GM20000 (cell line): ENCODE measurements at regions not wholly inside any gene's neighbourhood (a gene's known extent, or its start where the extent isn't known, plus 50 kb on each side); places are given as distances from the start of the nearest gene placed in this dataset.

Experiments
- DNase-seq: peaks from one replicate; pipeline ENCODE4 v3.0.0; 2012; ENCODE audit warnings: low spot score
- TF ChIP-seq, protein P1 (sequence below): IDR thresholded peaks from 2 replicates; pipeline ENCODE4 v1.5.1; 2012; ENCODE audit warnings: mild to moderate bottlenecking, control low read depth; ENCODE audit errors: extremely low read depth, missing control alignments

GRCh38 chr18:41768467-41768866, 186.6 kb upstream of the PIK3C3 start:
- TF ChIP-seq, protein P1, sequence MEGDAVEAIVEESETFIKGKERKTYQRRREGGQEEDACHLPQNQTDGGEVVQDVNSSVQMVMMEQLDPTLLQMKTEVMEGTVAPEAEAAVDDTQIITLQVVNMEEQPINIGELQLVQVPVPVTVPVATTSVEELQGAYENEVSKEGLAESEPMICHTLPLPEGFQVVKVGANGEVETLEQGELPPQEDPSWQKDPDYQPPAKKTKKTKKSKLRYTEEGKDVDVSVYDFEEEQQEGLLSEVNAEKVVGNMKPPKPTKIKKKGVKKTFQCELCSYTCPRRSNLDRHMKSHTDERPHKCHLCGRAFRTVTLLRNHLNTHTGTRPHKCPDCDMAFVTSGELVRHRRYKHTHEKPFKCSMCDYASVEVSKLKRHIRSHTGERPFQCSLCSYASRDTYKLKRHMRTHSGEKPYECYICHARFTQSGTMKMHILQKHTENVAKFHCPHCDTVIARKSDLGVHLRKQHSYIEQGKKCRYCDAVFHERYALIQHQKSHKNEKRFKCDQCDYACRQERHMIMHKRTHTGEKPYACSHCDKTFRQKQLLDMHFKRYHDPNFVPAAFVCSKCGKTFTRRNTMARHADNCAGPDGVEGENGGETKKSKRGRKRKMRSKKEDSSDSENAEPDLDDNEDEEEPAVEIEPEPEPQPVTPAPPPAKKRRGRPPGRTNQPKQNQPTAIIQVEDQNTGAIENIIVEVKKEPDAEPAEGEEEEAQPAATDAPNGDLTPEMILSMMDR = no peak
- DNase-seq = no peak

DNA sequence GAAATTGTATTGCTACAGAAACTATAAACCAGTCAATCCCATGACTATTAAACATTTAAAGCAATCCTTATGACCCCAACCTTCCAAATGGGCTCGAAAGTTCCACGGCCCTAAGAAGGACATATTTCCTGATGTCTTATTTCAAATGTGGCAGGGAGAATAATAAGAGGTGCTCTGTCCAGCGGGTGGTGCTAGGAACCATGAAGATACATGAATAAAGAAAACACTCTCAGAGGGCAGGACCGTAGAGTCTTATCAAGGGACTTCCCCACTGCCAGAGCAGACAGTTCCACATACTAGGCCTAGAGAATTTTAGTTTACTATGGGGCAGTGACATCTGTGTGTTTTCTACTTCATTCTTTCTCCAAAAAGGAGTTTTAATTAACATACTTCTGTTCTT, 187.1 kb upstream of the PIK3C3 start:
- DNase-seq = peak; percentile 4
- TF ChIP-seq, protein P1 = no peak

GRCh38 chr18:41765460-41765859, 189.6 kb upstream of the PIK3C3 start:
- TF ChIP-seq, protein P1 = no peak
- DNase-seq = no peak

DNA sequence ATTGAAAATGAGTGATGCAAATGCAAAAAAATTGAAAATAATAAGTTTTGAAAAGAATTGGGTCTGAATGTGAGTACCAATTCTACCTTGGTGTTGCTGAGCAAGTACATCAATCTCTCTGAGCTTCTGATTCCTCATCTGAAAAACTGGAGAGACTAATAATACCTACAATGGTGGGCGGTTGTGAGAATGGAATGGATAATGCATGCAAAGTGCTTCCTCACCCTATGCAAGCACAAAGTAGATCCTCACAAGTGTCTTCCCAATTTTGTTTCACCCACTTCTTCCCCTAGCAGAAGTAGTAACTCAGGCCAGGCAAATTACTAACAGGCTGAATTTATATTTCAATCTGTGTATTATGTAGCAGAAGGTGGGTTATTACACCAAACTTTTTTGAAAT, 191.7 kb upstream of the PIK3C3 start:
- DNase-seq = no peak
- TF ChIP-seq, protein P1 = no peak

GRCh38 chr18:41761333-41762018, 193.6 kb upstream of the PIK3C3 start:
- TF ChIP-seq, protein P1 = no peak
- no peak for DNase-seq

DNA sequence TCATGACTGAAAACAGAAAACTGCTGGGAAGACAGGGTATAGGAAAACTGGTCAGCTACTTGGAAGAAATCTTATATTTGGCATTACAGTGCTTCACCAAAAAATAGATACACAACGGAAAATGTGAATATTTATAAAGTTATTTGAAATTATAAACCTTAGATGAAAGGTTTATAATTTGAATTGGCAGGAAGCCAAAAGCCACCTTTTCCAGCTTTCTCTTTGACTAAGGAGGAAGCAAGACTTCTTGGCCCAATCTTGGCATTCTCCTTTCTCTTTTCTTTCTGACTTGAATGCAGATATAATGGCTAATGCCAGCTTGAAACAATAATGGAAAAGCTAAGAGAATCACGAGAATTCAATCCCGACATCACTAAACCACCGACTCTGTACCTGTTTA, 196.5 kb upstream of the PIK3C3 start:
- no peak for DNase-seq
- TF ChIP-seq, protein P1 = no peak

GRCh38 chr18:41756141-41756540, 198.9 kb upstream of the PIK3C3 start:
- TF ChIP-seq, protein P1 = no peak
- DNase-seq = no peak
